Prostate gland (tissue), 2 donors: ENCODE measurements at regions not wholly inside any gene's neighbourhood (a gene's known extent, or its start where the extent isn't known, plus 50 kb on each side); places are given as distances from the start of the nearest gene placed in this dataset.

Experiments used
- CTCF ChIP-seq, 4 experiments: fragments of 200-600 bp in 2 of 4; fragments of 450-650 bp in 2 of 4; sonication (generic) in 2 of 4; IDR thresholded peaks; 1 replicate in 3 of 4; 2 replicates in 1 of 4; pipeline ENCODE4 v1.5.1; 2016 to 2019; ENCODE audit warnings: antibody characterized with exemption in 4 of 4, mild to moderate bottlenecking in 2 of 4, moderate library complexity in 2 of 4
- POLR2A ChIP-seq: fragments of 450-650 bp; IDR thresholded peaks from one replicate; pipeline ENCODE4 v1.6.1; 2016; ENCODE audit warnings: antibody characterized with exemption, mild to moderate bottlenecking

- no peak for TF ChIP-seq CTCF (IDR thresholded peaks at IDR 0.05)
- TF ChIP-seq POLR2A: no peak
Observed at GRCh38 chr6:7050004-7050403, 57.8 kb upstream of the RREB1 start.
